NCI-H1105 (cell line): ENCODE measurements at regions not wholly inside any gene's neighbourhood (a gene's known extent, or its start where the extent isn't known, plus 50 kb on each side); places are given as distances from the start of the nearest gene placed in this dataset.
"Not testable (repeated sequence)": the region's sequence is repeated elsewhere in the genome, so short reads cannot be mapped to it uniquely, and the experiment has no call there.

ENCODE experiments used
- DNase-seq: peaks from one replicate; lab custom pipeline; 2025; lab: John Stamatoyannopoulos, UW

DNA sequence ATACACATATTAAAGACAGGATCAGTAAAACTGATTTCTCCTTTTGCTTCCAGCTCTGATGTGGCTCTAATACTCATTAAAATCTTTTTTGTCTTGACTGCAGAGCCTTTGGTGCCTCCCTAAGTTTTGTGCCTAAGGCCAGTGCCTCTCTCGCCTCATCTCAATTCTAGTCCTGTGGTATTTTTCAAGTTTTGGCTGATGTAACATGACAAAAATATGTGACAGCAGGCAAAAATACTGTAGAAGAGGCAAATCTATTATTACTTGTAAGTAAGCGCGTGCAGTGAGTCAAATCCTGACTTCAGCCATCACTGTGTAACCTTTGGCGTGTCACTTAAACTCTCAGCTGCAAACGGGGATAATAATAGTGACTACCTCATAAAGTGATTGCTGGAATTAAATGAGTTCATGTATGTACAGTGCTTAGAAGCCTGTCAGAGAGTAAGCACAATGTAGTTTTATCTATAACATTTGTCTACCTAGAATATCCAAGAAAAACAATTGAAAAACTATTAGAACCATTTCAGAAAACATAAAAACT, 74.0 kb downstream of the MAB21L3 start:
- DNase-seq: no peak

- no peak for DNase-seq
Observed at GRCh38 chr1:116189481-116189880, 78.3 kb downstream of the MAB21L3 start.

DNA sequence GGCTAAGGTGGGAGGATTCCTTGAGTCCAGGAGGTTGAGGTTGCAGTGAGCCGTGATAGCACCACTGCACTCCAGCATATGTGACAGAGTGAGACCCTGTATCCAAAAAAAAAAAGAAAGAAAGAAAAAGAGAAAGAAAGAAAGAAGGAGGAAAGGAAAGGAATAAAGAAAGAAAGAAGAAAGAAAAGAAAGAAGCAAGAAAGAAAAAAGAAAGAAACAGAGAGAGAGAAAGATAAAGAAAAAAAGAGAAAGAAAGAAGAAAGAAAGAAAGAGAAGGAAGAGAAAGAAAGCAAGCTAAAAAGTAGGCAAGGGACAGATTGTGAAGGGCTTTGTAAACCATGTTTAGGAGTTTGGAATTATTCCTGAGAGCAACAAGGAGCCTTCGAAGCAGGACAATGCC, 80.1 kb downstream of the MAB21L3 start:
- no peak for DNase-seq

GRCh38 chr1:116193768-116194167, 82.6 kb downstream of the MAB21L3 start:
- no peak for DNase-seq

DNA sequence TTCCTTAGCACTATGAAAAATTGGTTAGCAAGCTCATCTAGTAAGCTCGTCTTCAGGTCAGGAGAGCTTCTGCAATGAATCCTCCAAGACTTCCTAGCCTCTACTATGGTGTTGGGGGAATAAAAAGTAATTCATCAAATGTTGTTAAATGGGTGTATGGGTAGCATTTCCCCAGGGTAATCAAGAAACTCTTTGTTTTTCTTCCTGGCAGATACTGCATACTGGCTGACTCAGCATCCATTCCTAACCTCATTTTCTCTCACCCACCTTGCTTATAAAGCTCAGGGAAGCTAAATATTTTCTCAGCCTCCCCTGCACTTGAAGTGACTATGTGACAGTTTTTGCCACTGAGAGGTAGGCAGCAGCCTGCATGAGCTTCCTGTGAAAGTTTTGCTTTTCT, 83.4 kb downstream of the MAB21L3 start:
- DNase-seq: no peak

DNA sequence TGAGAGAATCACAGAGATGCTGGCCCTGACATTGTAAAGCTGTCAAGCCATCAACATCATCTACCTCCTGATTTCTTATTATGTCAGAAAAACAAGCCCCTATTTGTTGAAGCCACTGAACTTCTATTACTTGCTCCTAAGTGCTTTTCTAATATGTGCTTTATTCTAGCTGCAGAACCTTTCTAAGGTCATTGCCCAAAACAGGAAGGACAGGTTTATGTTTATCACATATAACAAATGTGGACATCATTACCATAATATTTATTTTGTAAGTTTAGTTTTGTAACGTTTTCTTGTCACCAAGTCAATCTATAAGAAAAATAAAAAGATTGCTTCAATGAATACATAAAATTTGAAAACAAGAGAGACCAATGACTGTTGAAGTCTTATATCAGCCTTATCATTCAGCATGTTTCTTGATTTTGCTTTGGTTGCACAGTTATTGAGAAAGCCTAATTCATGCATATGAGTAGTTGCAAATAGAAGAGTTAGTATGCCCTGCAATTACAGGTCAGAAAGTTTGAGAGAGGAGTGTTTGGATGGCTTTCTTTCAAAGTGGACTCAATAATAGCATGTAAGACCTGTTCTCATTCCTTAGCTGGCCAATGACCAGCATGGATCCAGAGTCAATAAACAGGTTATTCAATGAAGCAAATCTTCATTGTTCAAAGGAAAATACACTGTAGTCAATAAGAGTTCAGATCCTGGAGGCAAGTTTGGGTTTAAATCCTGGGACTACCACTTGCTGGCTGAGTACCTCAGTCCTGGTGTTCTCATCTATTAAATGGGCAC, 84.1 kb downstream of the MAB21L3 start:
- no peak for DNase-seq

- not testable (repeated sequence) for DNase-seq
Observed at GRCh38 chr1:116200343-116200742, 89.1 kb downstream of the MAB21L3 start.

- DNase-seq: no peak
Observed at GRCh38 chr1:116201911-116202310, 90.7 kb downstream of the MAB21L3 start.

DNA sequence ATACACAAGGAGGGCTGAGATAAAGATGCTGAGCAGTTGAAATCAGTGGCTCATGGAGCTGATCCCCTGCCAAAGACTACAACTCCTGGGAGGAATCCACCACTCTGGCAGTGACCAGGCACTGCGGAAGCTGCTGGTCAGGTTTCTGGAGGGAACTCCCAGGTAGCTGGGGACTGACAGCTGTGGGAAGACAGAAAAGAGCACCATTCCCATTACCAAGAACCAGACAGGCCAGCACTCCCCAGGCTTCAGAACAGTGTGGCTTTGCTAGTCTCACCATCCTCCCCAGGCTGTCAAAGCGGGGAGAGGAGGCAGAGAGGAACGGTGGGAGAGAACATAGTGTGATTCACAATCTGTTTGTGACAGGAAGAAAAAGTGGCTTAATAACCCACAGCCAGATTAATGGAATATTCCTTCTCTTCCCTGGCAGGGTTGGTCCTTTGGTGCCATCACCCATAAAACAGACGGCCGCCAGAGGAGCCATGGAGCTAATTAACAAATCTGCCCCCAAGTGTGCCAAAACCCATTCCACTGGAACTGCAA, 92.1 kb downstream of the MAB21L3 start:
- DNase-seq: no peak

DNA sequence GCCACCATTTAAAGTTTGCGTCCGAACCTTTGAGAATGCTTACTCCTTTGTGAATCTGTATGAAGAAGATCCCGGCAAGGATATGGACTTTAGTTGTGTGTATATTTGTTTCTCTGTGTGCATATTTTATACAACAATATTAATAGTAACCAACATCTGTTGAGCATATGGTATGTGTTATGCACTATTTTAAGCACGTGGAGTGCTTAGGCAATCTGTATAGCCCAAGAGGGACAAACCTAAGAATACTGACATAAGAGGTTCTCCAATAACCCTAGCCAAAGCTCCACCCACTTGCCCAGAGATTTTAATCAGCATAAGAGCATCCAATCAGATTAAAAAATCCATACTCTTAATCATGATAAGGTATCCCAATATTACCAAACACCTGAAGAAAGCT, 92.7 kb downstream of the MAB21L3 start:
- no peak for DNase-seq

DNA sequence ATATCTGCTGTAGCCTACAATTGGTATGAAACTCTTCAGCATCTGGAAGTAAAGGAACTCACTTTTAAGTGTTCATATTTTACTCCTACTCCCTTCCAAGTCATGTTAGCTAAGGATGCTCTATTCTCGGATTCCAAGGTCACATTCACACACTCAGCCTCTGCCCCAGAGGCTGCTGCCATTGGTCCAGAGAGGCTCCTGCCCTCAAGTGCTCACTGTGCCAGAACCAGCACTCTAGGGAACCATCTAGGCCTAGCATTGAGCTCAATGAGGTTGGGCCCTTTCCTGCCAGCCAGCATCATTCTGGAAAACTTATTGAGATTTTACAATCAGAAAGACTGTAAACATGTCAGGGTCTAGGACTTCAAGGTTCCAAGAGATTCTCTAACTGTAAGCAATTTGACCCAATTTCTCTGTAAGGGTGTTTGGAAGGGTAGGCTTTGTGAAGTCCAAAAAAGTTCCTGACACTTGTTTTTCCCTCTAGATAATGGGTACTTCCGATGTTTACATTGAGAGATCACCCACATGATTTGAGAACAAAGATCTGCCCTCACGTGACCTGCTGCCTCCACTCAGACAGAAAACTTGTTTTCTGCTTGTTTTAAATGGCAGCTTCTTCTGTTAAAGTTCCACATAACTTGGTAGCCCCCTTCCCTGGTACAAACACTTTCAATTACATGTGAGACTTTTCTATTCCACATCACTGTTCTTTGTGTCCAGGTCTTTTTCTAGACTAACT, 94.9 kb downstream of the MAB21L3 start:
- no peak for DNase-seq

- no peak for DNase-seq
Observed at GRCh38 chr1:116207126-116207735, 96.0 kb downstream of the MAB21L3 start.

- no peak for DNase-seq
Observed at GRCh38 chr1:116208136-116208535, 96.9 kb downstream of the MAB21L3 start.

DNA sequence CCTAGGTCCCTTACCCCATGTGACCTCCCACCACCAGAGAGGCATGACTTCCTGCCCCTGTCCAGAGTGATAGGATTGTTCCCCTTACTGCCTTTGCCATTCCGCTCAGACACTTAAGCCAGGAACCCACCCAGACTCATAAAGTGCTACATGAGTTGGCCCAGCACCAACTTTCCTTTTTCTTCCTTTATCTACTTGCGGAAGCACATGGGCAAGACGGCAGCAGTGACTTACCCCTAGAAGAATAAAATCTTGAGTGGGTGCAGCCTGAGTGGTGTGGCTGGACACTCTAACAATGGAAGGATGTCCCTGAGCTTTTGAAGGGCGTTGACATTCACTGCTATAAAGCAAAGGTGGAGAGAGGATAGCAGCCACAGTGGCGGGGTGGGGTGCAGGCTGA, 100.1 kb downstream of the MAB21L3 start:
- no peak for DNase-seq

DNA sequence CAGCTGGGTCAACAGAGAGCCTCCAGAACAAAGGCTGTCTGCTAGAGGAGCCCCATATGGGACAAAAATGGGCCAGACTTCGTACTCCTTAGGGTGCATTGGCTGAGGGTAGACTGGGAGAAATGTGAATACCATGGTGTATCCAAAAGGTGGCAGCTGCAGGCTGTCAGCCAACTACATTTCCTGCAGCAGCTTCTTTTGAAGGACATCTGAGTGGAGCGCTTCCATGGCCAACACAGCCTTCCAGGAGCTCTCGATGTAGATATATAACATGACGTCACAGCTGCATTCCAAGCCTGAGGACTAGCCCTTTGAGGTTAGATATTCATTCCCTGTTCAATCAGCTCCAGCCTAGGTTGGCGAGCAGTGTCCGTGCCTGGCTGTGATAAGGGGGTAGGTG, 107.7 kb downstream of the MAB21L3 start:
- no peak for DNase-seq

GRCh38 chr1:116219651-116220434, 108.6 kb downstream of the MAB21L3 start:
- no peak for DNase-seq

DNA sequence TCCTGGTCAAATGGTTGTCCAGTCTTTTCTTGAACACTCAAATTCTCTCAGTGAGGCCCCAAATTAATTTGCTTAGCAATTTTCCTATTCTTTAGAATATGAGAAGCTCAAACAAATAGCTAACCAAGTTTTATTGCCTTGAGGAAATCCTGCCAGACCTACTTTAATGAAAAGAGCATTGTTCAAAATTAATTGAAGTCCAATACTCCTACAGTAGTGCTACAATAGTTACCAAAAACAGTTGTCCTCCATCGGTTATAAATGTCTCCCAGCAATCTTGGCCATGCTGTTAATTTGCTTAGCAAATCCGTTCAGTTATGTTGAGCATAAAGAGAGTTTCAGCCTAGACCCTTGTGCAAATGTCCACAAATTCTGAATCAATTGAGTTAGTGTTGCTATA, 112.9 kb downstream of the MAB21L3 start:
- DNase-seq: no peak

DNA sequence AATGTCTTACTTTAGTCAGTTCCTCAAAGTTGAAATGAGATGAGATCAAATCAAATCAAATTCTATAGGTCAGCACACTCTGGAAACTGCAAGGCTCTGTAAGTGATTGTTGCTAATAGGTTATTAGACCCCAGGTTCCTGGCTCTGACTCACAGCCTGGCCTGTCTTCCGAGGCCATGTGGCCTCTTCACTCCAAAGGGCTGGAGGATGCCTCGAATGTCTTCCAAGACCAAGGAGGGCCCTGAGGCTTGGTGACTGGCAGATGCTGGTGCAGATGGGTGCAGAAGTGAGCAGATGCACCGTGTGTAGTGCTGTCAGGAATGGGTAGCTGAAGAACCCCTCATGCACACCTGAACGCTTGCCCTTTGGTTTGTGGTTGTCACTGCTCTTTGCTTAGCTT, 113.4 kb downstream of the MAB21L3 start:
- DNase-seq: no peak

GRCh38 chr1:116226017-116226416, 114.8 kb downstream of the MAB21L3 start:
- DNase-seq: no peak

DNA sequence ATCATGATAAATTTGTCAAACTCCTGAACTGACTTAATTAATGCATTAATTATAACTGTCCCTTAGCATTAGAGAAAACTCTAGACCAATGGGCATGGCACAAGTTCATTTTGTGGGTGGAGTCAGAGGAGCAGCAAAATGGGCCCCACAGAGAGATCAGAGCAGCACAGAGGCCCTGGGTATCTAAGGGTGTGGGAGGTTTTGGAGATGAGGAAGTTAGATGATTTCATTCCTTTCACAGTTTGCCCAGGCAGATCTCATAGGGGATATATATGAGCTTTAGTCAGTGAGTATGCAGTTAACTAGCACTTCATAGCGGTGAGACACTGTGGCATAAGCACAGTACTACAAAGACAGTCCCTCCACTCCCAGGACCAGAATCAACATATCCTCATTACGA, 117.3 kb downstream of the MAB21L3 start:
- DNase-seq: no peak

DNA sequence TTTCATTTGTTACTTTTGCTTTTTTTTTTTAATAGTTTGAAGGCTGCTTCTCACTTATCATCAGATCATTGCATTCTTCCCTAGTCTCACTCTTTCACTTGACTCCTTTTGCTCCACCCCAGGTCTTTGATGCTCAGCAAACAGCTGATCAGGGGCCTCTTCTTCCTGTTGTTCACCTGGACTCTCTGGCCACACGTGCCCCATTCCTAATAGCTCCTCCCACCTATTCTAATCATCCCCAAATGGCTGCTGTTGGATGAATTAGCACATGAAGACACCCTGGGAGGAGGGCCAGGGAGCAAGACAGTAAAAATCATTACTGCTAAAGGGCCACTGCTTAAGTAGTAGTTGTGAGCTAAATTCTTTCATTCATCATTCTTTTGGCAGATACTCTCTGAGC, 119.5 kb downstream of the MAB21L3 start:
- DNase-seq: no peak

DNA sequence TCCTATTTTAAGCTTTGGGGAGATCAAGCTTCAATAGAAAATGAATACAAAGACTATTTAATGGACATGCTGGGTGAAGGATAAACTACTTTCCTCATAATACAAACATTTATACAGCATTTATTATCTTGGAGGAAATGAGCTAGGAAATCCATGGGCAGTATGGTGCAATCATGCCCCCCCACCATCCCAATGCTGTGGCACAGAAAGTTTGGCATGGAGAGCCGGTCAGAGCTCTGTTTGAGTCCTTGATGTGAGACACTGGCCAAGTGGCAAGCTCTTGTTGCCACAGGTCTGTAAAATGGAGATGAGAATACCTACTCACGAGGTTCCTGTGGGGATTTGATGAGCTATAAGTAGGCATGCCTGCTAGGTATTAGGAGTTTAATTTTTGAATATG, 120.6 kb downstream of the MAB21L3 start:
- DNase-seq: no peak
